ENCODE measurements at regions not wholly inside any gene's neighbourhood (a gene's known extent, or its start where the extent isn't known, plus 50 kb on each side); places are given as distances from the start of the nearest gene placed in this dataset.

DNA sequence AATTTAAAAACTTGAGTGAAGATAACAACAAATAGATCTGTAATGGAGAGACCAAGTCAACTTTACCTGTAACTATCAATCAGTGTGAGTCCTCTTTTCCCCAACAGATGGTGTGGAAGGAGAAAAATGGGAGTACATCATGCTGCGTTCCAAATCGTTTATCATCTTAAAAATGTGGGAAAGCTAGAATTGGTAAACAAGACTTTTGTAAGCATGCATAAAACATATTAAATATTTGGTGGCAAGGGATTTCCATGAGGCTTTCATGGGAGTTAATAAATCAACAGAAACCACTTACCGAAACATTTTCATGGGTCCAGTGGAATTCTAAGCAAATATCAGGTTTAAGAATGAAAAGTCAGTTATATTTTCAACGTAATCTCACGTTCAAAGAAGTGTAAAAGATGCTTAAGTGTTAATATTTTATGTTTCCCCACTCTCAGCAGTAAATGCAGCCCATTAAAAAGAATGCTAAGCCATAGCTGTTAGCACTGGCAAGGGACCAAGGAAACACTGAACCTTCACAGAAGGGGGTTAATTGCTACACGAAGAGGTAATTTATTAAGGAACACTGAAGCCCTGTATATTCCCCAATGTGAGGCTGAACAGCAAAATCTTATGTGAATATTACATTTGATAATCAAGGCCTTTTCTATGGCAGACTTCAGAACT is 117.0 kb downstream of the ZC3H11B start:
- no peak for DNase-seq (ENCODE audit: low spot score)
- H3K4me3 ChIP-seq (ENCODE audit: low read depth, low read length, poor library complexity, severe bottlenecking), result no peak overlapping the region
- H3K79me2 ChIP-seq (ENCODE audit: insufficient read depth, low read depth, low read length), result no peaks in the 10 kb centered on the region
- H3K4me2 ChIP-seq (ENCODE audit: low read length), result no peak overlapping the region
- POLR2A ChIA-PET, result no interaction called here
- no peaks in the 10 kb centered on the region for H3K36me3 ChIP-seq (ENCODE audit: insufficient read depth, low read length)
- TF ChIP-seq, protein P1, sequence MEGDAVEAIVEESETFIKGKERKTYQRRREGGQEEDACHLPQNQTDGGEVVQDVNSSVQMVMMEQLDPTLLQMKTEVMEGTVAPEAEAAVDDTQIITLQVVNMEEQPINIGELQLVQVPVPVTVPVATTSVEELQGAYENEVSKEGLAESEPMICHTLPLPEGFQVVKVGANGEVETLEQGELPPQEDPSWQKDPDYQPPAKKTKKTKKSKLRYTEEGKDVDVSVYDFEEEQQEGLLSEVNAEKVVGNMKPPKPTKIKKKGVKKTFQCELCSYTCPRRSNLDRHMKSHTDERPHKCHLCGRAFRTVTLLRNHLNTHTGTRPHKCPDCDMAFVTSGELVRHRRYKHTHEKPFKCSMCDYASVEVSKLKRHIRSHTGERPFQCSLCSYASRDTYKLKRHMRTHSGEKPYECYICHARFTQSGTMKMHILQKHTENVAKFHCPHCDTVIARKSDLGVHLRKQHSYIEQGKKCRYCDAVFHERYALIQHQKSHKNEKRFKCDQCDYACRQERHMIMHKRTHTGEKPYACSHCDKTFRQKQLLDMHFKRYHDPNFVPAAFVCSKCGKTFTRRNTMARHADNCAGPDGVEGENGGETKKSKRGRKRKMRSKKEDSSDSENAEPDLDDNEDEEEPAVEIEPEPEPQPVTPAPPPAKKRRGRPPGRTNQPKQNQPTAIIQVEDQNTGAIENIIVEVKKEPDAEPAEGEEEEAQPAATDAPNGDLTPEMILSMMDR (conservative IDR thresholded peaks at IDR 0.05; ENCODE audit: low read length), result no peak
- no peak for TF ChIP-seq EZH2phosphoT487 (IDR thresholded peaks at IDR 0.05; ENCODE audit: borderline replicate concordance, low read depth, low read length)
- H3K9me2 ChIP-seq (ENCODE audit: insufficient read depth, low read length), result no peaks in the 10 kb centered on the region
- no peak overlapping the region for H3K27ac ChIP-seq (ENCODE audit: low read depth, low read length, poor library complexity, severe bottlenecking)
- H4K20me1 ChIP-seq (ENCODE audit: insufficient read depth, low read length), result no peaks in the 10 kb centered on the region
- H2AFZ ChIP-seq (ENCODE audit: low read length), result no peak overlapping the region
- no peaks in the 10 kb centered on the region for H3K9me3 ChIP-seq (ENCODE audit: low read length)
- intact Hi-C loops (cut with micrococcal nuclease; ENCODE audit: unreplicated experiment), result no loop called here
- no TSS peak for BruUV-seq (replicated peaks)
- CTCF ChIA-PET (ENCODE audit: unreplicated experiment), result no interaction called here
- H3K4me1 ChIP-seq (ENCODE audit: insufficient read depth, low read length, poor library complexity, severe bottlenecking), result no peaks in the 10 kb centered on the region

GRCh38 chr1:219492717-219493116 is 120.2 kb downstream of the ZC3H11B start:
- H3K4me2 ChIP-seq (ENCODE audit: low read length), result no peak overlapping the region
- H3K4me3 ChIP-seq (ENCODE audit: low read depth, low read length, poor library complexity, severe bottlenecking), result no peak overlapping the region
- no TSS peak for BruUV-seq (replicated peaks)
- H3K9me3 ChIP-seq (ENCODE audit: low read length), result no peaks in the 10 kb centered on the region
- H3K27ac ChIP-seq (ENCODE audit: low read depth, low read length, poor library complexity, severe bottlenecking), result no peak overlapping the region
- DNase-seq (ENCODE audit: low spot score), result no peak
- H3K9me2 ChIP-seq (ENCODE audit: insufficient read depth, low read length), result no peaks in the 10 kb centered on the region
- POLR2A ChIA-PET, result no interaction called here
- CTCF ChIA-PET (ENCODE audit: unreplicated experiment), result no interaction called here
- H3K79me2 ChIP-seq (ENCODE audit: insufficient read depth, low read depth, low read length), result no peaks in the 10 kb centered on the region
- intact Hi-C loops (cut with micrococcal nuclease; ENCODE audit: unreplicated experiment), result no loop called here
- no peak overlapping the region for H2AFZ ChIP-seq (ENCODE audit: low read length)
- TF ChIP-seq, protein P1 (conservative IDR thresholded peaks at IDR 0.05; ENCODE audit: low read length), result no peak
- no peak for TF ChIP-seq EZH2phosphoT487 (IDR thresholded peaks at IDR 0.05; ENCODE audit: borderline replicate concordance, low read depth, low read length)
- H3K4me1 ChIP-seq (ENCODE audit: insufficient read depth, low read length, poor library complexity, severe bottlenecking), result no peaks in the 10 kb centered on the region
- H3K36me3 ChIP-seq (ENCODE audit: insufficient read depth, low read length), result no peaks in the 10 kb centered on the region
- no peaks in the 10 kb centered on the region for H4K20me1 ChIP-seq (ENCODE audit: insufficient read depth, low read length)

DNA sequence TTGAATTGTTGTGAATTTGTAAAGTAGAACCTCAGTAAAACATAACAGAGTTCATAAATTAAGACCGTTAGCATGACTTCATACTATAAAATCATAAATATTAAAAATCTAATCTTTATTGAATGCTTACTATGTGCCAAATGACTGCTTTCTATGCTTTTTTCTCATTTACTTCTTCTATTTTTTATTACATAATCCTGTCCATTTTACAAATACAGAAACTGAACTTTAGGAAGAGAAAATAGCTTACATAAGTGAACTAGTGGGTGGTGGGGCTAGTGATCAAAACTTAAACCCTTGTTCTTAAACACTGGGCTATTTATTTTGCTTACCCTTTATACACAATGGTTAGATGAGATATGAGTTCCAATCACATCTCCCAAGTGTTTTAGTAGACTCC is 122.3 kb downstream of the ZC3H11B start:
- intact Hi-C loops (cut with micrococcal nuclease; ENCODE audit: unreplicated experiment), result no loop called here
- no peak overlapping the region for H3K4me3 ChIP-seq (ENCODE audit: low read depth, low read length, poor library complexity, severe bottlenecking)
- H2AFZ ChIP-seq (ENCODE audit: low read length), result no peak overlapping the region
- H3K4me2 ChIP-seq (ENCODE audit: low read length), result no peak overlapping the region
- no peaks in the 10 kb centered on the region for H3K79me2 ChIP-seq (ENCODE audit: insufficient read depth, low read depth, low read length)
- no peak for DNase-seq (ENCODE audit: low spot score)
- ChIA-PET CTCF (ENCODE audit: unreplicated experiment) (no interaction called here), POLR2A (interaction anchor here (0.5 to 1.4 kb wide), 2 partner anchors 13 to 193 kb away, joined by 4 read pairs; no protein-coding TSS in a partner anchor)
- no peak overlapping the region for H3K27ac ChIP-seq (ENCODE audit: low read depth, low read length, poor library complexity, severe bottlenecking)
- BruUV-seq (replicated peaks), result no TSS peak
- TF ChIP-seq, protein P1 (conservative IDR thresholded peaks at IDR 0.05; ENCODE audit: low read length), result no peak
- TF ChIP-seq EZH2phosphoT487 (IDR thresholded peaks at IDR 0.05; ENCODE audit: borderline replicate concordance, low read depth, low read length), result no peak
- no peaks in the 10 kb centered on the region for H4K20me1 ChIP-seq (ENCODE audit: insufficient read depth, low read length)
- H3K36me3 ChIP-seq (ENCODE audit: insufficient read depth, low read length), result no peaks in the 10 kb centered on the region
- no peaks in the 10 kb centered on the region for H3K4me1 ChIP-seq (ENCODE audit: insufficient read depth, low read length, poor library complexity, severe bottlenecking)
- no peaks in the 10 kb centered on the region for H3K9me3 ChIP-seq (ENCODE audit: low read length)
- H3K9me2 ChIP-seq (ENCODE audit: insufficient read depth, low read length), result no peaks in the 10 kb centered on the region; the same call in 1 of the 2 replicates
